HL-60 (cell line): ENCODE measurements at regions not wholly inside any gene's neighbourhood (a gene's known extent, or its start where the extent isn't known, plus 50 kb on each side); places are given as distances from the start of the nearest gene placed in this dataset.

Source experiments
- DNase-seq, 2 experiments: peaks; one replicate each; pipeline ENCODE4 v3.0.0-alpha.2; 2010 to 2020; ENCODE audit warnings: low read depth in 1 of 2, low spot score in 1 of 2
- H3K27ac ChIP-seq: fragments of 250-450 bp; sonication (Bioruptor Pico); replicated peaks from 2 replicates; pipeline ENCODE4 v1.5.1; 2020; ENCODE audit warnings: mild to moderate bottlenecking, moderate library complexity
- H3K27me3 ChIP-seq: fragments of 250-450 bp; sonication (Bioruptor Pico); 2 replicates; pipeline ENCODE4 v1.5.1; 2021; ENCODE audit warnings: mild to moderate bottlenecking, moderate library complexity; ENCODE audit not compliant: insufficient read depth, poor library complexity, severe bottlenecking
- H3K4me3 ChIP-seq: replicated peaks from 2 replicates; pipeline ENCODE4 v1.5.1; 2011; ENCODE audit warnings: mild to moderate bottlenecking, control low read depth, low read length; ENCODE audit not compliant: insufficient read depth
- CTCF ChIP-seq: IDR thresholded peaks from one replicate; pipeline ENCODE4 v1.5.1; 2011; ENCODE audit warnings: low read length, control low read depth, inconsistent platforms; ENCODE audit not compliant: insufficient read depth
- GABPA ChIP-seq: IDR thresholded peaks from 2 replicates; pipeline ENCODE4 v1.6.1; 2012; ENCODE audit warnings: low read depth
- POLR2AphosphoS5 ChIP-seq: IDR thresholded peaks from 2 replicates; pipeline ENCODE4 v1.6.1; 2012; ENCODE audit warnings: low read depth
- REST ChIP-seq: IDR thresholded peaks from 2 replicates; pipeline ENCODE4 v1.6.1; 2012; ENCODE audit warnings: low read depth; ENCODE audit not compliant: insufficient replicate concordance
- SPI1 ChIP-seq: IDR thresholded peaks from 2 replicates; pipeline ENCODE4 v1.6.1; 2012; ENCODE audit warnings: low read depth, mild to moderate bottlenecking, borderline replicate concordance

- Histone ChIP-seq H3K4me3 (no peak overlapping the region), H3K27me3 (no peaks in the 10 kb centered on the region), H3K27ac (no peak overlapping the region)
- DNase-seq, result no peak
- no peak for TF ChIP-seq POLR2AphosphoS5
- TF ChIP-seq REST, result no peak
- no peak for TF ChIP-seq CTCF
- no peak for TF ChIP-seq GABPA
- TF ChIP-seq SPI1, result no peak
Observed at GRCh38 chr3:22942981-22943380, 260.1 kb upstream of the UBE2E2 start.

- TF ChIP-seq SPI1 (no peak), CTCF (no peak), POLR2AphosphoS5 (no peak), REST (no peak), GABPA (no peak)
Observed at GRCh38 chr3:22947851-22948250, 255.3 kb upstream of the UBE2E2 start.

GRCh38 chr3:22951910-22952309 lies 251.2 kb upstream of the UBE2E2 start:
- TF ChIP-seq CTCF (no peak), GABPA (no peak), POLR2AphosphoS5 (no peak), SPI1 (no peak), REST (no peak)
- Histone ChIP-seq H3K27ac (no peak overlapping the region), H3K4me3 (no peak overlapping the region), H3K27me3 (no peaks in the 10 kb centered on the region)
- DNase-seq, result no peak

More at GRCh38 chr3:22947851-22948250, 255.3 kb upstream of the UBE2E2 start:
- H3K27me3 ChIP-seq, result no peaks in the 10 kb centered on the region
- no peak overlapping the region for H3K27ac ChIP-seq
- DNase-seq, result no peak
- H3K4me3 ChIP-seq, result no peak overlapping the region
